GM23248 (cell line): ENCODE measurements at regions not wholly inside any gene's neighbourhood (a gene's known extent, or its start where the extent isn't known, plus 50 kb on each side); places are given as distances from the start of the nearest gene placed in this dataset.

ENCODE experiments used
- EZH2 ChIP-seq: fragments of 200-600 bp; sonication (generic); IDR thresholded peaks from 2 replicates; pipeline ENCODE4 v1.6.1; 2018; ENCODE audit warnings: antibody characterized with exemption, mild to moderate bottlenecking; ENCODE audit not compliant: insufficient read depth, poor library complexity, severe bottlenecking
- EZH2phosphoT487 ChIP-seq: fragments of 200-600 bp; sonication (generic); IDR thresholded peaks from 2 replicates; pipeline ENCODE4 v1.6.1; 2018; ENCODE audit warnings: antibody characterized with exemption, moderate library complexity, mild to moderate bottlenecking, low read depth; ENCODE audit not compliant: insufficient read depth

GRCh38 chr9:107761307-107761706, 271.7 kb upstream of the KLF4 start:
- no peak for TF ChIP-seq EZH2phosphoT487
- TF ChIP-seq EZH2 = no peak
